ENCODE measurements at regions not wholly inside any gene's neighbourhood (a gene's known extent, or its start where the extent isn't known, plus 50 kb on each side); places are given as distances from the start of the nearest gene placed in this dataset.

- Histone ChIP-seq H3K9ac (ENCODE audit: low read length) (no peak overlapping the region), H3K27me3 (ENCODE audit: control insufficient read depth in 1 of 2, insufficient read depth in 2 of 2, low read length in 2 of 2) (no peaks in the 10 kb centered on the region), H3K4me1 (ENCODE audit: insufficient read depth, low read length) (no peaks in the 10 kb centered on the region), H3K9me3 (ENCODE audit: low read length) (no peaks in the 10 kb centered on the region), H3K27ac (ENCODE audit: low read depth, low read length) (no peak overlapping the region), H3K36me3 (ENCODE audit: insufficient read depth, low read length) (no peaks in the 10 kb centered on the region), H3K4me3 (ENCODE audit: low read depth in 1 of 2, low read length in 2 of 2) (no peak overlapping the region)
Measured at GRCh38 chr10:108169846-108170245, 1005.3 kb upstream of the SORCS1 start.

DNA sequence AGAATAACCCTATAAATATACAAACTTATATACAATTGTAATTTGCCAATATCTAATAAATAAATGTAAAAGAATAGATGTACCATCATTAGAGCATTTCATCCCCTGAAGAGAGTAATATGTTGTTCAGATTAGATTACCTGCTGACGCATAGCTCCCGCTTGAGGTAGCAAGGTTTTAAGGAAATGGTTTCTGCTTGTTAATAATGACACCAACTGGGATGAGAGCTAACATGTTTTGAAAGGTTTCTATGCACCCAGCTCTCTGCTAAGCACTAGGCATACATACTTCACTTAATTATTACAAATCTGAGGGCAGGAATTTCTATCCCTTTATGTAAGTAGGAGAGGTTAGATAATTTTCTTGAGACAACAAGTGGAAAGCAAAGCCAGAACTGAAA is 1003.3 kb upstream of the SORCS1 start:
- Histone ChIP-seq H3K36me3 (ENCODE audit: insufficient read depth, low read length) (no peaks in the 10 kb centered on the region), H3K9me3 (ENCODE audit: low read length) (no peaks in the 10 kb centered on the region), H3K9ac (ENCODE audit: low read length) (no peak overlapping the region), H3K27ac (ENCODE audit: low read depth, low read length) (no peak overlapping the region), H3K4me3 (ENCODE audit: low read depth in 1 of 2, low read length in 2 of 2) (no peak overlapping the region), H3K27me3 (ENCODE audit: control insufficient read depth in 1 of 2, insufficient read depth in 2 of 2, low read length in 2 of 2) (no peaks in the 10 kb centered on the region), H3K4me1 (ENCODE audit: insufficient read depth, low read length) (no peaks in the 10 kb centered on the region)

GRCh38 chr10:108166401-108166800 is 1001.9 kb upstream of the SORCS1 start:
- H3K4me3 ChIP-seq (ENCODE audit: low read depth in 1 of 2, low read length in 2 of 2): no peak overlapping the region
- H3K9me3 ChIP-seq (ENCODE audit: low read length): no peaks in the 10 kb centered on the region
- no peaks in the 10 kb centered on the region for H3K27me3 ChIP-seq (ENCODE audit: control insufficient read depth in 1 of 2, insufficient read depth in 2 of 2, low read length in 2 of 2)
- no peak overlapping the region for H3K27ac ChIP-seq (ENCODE audit: low read depth, low read length)
- H3K36me3 ChIP-seq (ENCODE audit: insufficient read depth, low read length): no peaks in the 10 kb centered on the region
- no peaks in the 10 kb centered on the region for H3K4me1 ChIP-seq (ENCODE audit: insufficient read depth, low read length)
- H3K9ac ChIP-seq (ENCODE audit: low read length): no peak overlapping the region

GRCh38 chr10:108147346-108147745 is 982.8 kb upstream of the SORCS1 start:
- Histone ChIP-seq H3K27me3 (ENCODE audit: control insufficient read depth in 1 of 2, insufficient read depth in 2 of 2, low read length in 2 of 2) (no peaks in the 10 kb centered on the region), H3K4me1 (ENCODE audit: insufficient read depth, low read length) (no peaks in the 10 kb centered on the region), H3K4me3 (ENCODE audit: low read depth in 1 of 2, low read length in 2 of 2) (no peak overlapping the region), H3K9ac (ENCODE audit: low read length) (no peak overlapping the region), H3K36me3 (ENCODE audit: insufficient read depth, low read length) (no peaks in the 10 kb centered on the region), H3K27ac (ENCODE audit: low read depth, low read length) (no peak overlapping the region), H3K9me3 (ENCODE audit: low read length) (no peaks in the 10 kb centered on the region)

GRCh38 chr10:108141064-108141463 is 976.6 kb upstream of the SORCS1 start:
- H3K9me3 ChIP-seq (ENCODE audit: low read length): no peaks in the 10 kb centered on the region
- H3K27ac ChIP-seq (ENCODE audit: low read depth, low read length): no peak overlapping the region
- H3K9ac ChIP-seq (ENCODE audit: low read length): no peak overlapping the region
- no peaks in the 10 kb centered on the region for H3K27me3 ChIP-seq (ENCODE audit: control insufficient read depth in 1 of 2, insufficient read depth in 2 of 2, low read length in 2 of 2)
- no peaks in the 10 kb centered on the region for H3K36me3 ChIP-seq (ENCODE audit: insufficient read depth, low read length)
- H3K4me1 ChIP-seq (ENCODE audit: insufficient read depth, low read length): no peaks in the 10 kb centered on the region
- H3K4me3 ChIP-seq (ENCODE audit: low read depth in 1 of 2, low read length in 2 of 2): no peak overlapping the region

GRCh38 chr10:108132303-108132702 is 967.8 kb upstream of the SORCS1 start:
- Histone ChIP-seq H3K27ac (ENCODE audit: low read depth, low read length) (no peak overlapping the region), H3K9ac (ENCODE audit: low read length) (no peak overlapping the region), H3K4me1 (ENCODE audit: insufficient read depth, low read length) (no peaks in the 10 kb centered on the region), H3K9me3 (ENCODE audit: low read length) (no peaks in the 10 kb centered on the region), H3K36me3 (ENCODE audit: insufficient read depth, low read length) (no peaks in the 10 kb centered on the region), H3K4me3 (ENCODE audit: low read depth in 1 of 2, low read length in 2 of 2) (no peak overlapping the region), H3K27me3 (ENCODE audit: control insufficient read depth in 1 of 2, insufficient read depth in 2 of 2, low read length in 2 of 2) (no peaks in the 10 kb centered on the region)

DNA sequence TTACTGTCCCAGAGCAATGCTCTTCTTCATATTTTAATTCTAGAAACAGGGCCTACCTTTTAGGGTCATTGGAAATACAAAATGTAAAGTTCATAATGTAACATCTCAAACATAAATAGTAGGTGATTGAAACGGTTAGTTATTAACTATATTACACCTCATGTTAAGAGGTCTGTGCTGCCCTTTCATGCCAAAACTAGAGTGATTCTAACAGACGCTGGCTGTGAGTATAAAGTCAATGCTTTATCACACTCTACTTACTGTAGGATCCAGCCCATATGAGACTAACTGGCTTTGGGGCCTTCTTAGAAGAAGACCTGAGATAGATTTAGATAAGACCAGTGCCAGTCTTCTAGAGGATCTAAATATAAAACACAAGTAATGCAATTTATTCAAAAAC is 966.1 kb upstream of the SORCS1 start:
- Histone ChIP-seq H3K36me3 (ENCODE audit: insufficient read depth, low read length) (no peaks in the 10 kb centered on the region), H3K4me3 (ENCODE audit: low read depth in 1 of 2, low read length in 2 of 2) (no peak overlapping the region), H3K27ac (ENCODE audit: low read depth, low read length) (no peak overlapping the region), H3K4me1 (ENCODE audit: insufficient read depth, low read length) (no peaks in the 10 kb centered on the region), H3K9ac (ENCODE audit: low read length) (no peak overlapping the region), H3K9me3 (ENCODE audit: low read length) (no peaks in the 10 kb centered on the region), H3K27me3 (ENCODE audit: control insufficient read depth in 1 of 2, insufficient read depth in 2 of 2, low read length in 2 of 2) (no peaks in the 10 kb centered on the region)

DNA sequence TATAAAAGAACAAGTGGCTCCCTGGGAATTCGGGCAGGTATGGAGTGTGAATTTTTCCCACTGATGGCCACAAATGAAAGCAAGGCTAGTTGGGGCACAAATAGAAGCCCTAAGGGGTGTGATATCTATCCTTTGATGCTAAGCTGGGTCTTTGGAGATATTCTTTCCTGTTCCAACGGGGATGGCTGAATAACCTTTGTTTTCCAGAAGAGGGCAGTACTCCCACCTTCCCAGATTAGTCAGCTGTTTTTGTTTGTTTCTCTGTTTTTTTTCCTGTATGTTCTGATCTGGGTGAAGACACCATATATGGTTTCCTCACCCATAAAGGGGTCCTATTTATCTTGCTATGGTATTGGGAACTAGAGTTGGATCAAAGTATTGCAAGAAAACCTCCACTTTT is 947.7 kb upstream of the SORCS1 start:
- Histone ChIP-seq H3K36me3 (ENCODE audit: insufficient read depth, low read length) (no peaks in the 10 kb centered on the region), H3K27ac (ENCODE audit: low read depth, low read length) (no peak overlapping the region), H3K4me1 (ENCODE audit: insufficient read depth, low read length) (no peaks in the 10 kb centered on the region), H3K4me3 (ENCODE audit: low read depth in 1 of 2, low read length in 2 of 2) (no peak overlapping the region), H3K9me3 (ENCODE audit: low read length) (no peaks in the 10 kb centered on the region), H3K27me3 (ENCODE audit: control insufficient read depth in 1 of 2, insufficient read depth in 2 of 2, low read length in 2 of 2) (no peaks in the 10 kb centered on the region), H3K9ac (ENCODE audit: low read length) (no peak overlapping the region)

DNA sequence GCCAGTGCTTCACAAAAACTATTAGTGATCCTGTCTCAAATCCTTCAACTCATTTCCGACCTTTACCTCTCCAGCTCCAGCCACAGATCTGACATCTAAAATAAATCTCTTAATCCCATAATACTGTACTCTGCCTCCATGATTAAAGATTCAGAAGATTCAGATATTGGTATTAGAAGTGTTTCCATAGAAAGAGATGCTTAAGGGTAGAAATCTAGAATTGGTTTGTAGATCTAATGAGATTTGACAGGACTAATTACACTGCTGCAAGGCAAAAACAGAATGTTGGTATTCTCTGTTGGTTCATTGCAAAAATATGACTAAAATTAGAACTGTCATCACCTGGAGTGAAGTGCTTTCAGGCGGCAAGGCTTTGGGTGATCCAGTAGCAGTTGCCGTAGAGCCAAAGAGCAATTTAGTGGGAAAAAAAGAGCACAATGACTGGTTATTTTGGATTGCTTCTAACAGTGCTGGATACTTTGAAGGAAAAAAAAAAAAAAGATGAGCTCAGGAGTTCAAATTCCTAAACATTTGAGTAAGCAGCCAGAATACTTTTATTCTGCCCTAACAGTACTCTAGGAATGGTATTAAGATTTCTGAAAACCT is 940.1 kb upstream of the SORCS1 start:
- no peak overlapping the region for H3K9ac ChIP-seq (ENCODE audit: low read length)
- H3K4me3 ChIP-seq (ENCODE audit: low read depth in 1 of 2, low read length in 2 of 2): no peak overlapping the region
- no peak overlapping the region for H3K27ac ChIP-seq (ENCODE audit: low read depth, low read length)
- no peaks in the 10 kb centered on the region for H3K9me3 ChIP-seq (ENCODE audit: low read length)
- H3K36me3 ChIP-seq (ENCODE audit: insufficient read depth, low read length): no peaks in the 10 kb centered on the region
- H3K27me3 ChIP-seq (ENCODE audit: control insufficient read depth in 1 of 2, insufficient read depth in 2 of 2, low read length in 2 of 2): no peaks in the 10 kb centered on the region
- no peaks in the 10 kb centered on the region for H3K4me1 ChIP-seq (ENCODE audit: insufficient read depth, low read length)

- no peaks in the 10 kb centered on the region for H3K36me3 ChIP-seq (ENCODE audit: insufficient read depth, low read length)
- H3K9ac ChIP-seq (ENCODE audit: low read length): no peak overlapping the region
- no peaks in the 10 kb centered on the region for H3K27me3 ChIP-seq (ENCODE audit: control insufficient read depth in 1 of 2, insufficient read depth in 2 of 2, low read length in 2 of 2)
- H3K4me3 ChIP-seq (ENCODE audit: low read depth in 1 of 2, low read length in 2 of 2): no peak overlapping the region
- no peaks in the 10 kb centered on the region for H3K4me1 ChIP-seq (ENCODE audit: insufficient read depth, low read length)
- H3K27ac ChIP-seq (ENCODE audit: low read depth, low read length): no peak overlapping the region
- no peaks in the 10 kb centered on the region for H3K9me3 ChIP-seq (ENCODE audit: low read length)
Measured at GRCh38 chr10:108097258-108097657, 932.8 kb upstream of the SORCS1 start.

DNA sequence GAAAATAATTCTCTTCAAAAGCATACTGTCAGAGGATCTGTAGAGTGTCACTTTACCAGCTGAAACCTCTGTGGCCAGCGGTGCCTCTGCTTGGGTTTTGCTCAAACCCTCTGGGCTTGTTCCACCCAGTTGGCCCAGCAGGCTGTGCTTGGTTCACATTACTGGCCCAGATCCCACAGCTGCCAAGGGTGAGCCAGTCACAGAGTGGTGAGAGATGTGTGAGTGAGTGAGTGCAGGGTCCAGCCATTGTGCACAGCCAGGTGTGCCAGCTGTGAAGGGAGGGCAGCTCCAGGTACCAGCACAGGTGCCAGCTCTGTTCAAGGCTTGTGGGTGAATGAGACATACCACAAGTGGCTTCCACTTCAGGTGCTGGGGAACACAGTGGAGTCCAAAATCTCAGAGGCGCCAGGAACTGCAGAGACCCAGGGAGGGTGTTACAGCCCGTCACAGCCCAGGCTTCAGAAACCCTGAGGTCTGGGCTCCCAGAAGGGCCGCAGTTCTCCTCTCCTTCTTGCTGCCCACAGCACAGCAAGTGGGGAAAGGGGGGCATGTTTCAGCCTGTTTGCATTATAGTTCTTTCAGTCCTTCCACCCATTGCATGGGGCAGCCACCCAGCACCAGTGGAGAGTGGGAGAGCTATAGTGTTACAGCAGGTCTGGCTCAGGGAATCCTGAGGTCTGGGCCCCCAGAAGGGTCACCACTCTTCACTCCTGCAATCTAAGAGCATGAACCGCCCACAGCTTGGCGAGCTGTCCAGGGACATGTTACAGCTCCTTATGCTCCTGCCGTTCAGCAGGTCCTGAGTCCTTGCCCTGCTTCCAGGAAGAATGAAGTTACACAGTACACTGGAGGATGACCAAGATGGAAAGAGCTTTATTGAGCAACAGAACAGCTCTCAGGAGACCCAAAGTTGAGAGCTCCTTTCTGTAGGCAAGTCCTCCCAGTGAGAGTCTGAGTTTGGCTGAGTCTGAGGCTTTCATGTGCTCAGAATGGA is 931.7 kb upstream of the SORCS1 start:
- H3K27me3 ChIP-seq (ENCODE audit: control insufficient read depth in 1 of 2, insufficient read depth in 2 of 2, low read length in 2 of 2): no peaks in the 10 kb centered on the region
- H3K36me3 ChIP-seq (ENCODE audit: insufficient read depth, low read length): no peaks in the 10 kb centered on the region
- H3K27ac ChIP-seq (ENCODE audit: low read depth, low read length): no peak overlapping the region
- no peak overlapping the region for H3K9ac ChIP-seq (ENCODE audit: low read length)
- H3K4me1 ChIP-seq (ENCODE audit: insufficient read depth, low read length): no peaks in the 10 kb centered on the region
- H3K9me3 ChIP-seq (ENCODE audit: low read length): no peaks in the 10 kb centered on the region
- H3K4me3 ChIP-seq (ENCODE audit: low read depth in 1 of 2, low read length in 2 of 2): no peak overlapping the region

Data from muscle layer of colon (tissue), 2 donors.